Epithelial cell of esophagus (primary cell): ENCODE measurements at regions not wholly inside any gene's neighbourhood (a gene's known extent, or its start where the extent isn't known, plus 50 kb on each side); places are given as distances from the start of the nearest gene placed in this dataset.
"Not testable (repeated sequence)": the region's sequence is repeated elsewhere in the genome, so short reads cannot be mapped to it uniquely, and the experiment has no call there.

Source experiments
- DNase-seq: peaks from one replicate; pipeline ENCODE4 v3.0.0; 2010; ENCODE audit warnings: low read depth
- H3K4me3 ChIP-seq: 2 replicates; pipeline ENCODE4 v1.5.1; 2011; ENCODE audit warnings: mild to moderate bottlenecking, low read length, control low read depth

- peak overlapping the region; percentile 45 for H3K4me3 ChIP-seq
- peak; percentile 7 for DNase-seq
Observed at GRCh38 chr15:32536507-32537172, 56.6 kb upstream of the GOLGA8N start.

GRCh38 chr15:32536057-32536493 lies 57.2 kb upstream of the GOLGA8N start:
- DNase-seq, H3K4me3 ChIP-seq: not testable (repeated sequence)

- not testable (repeated sequence) for DNase-seq, H3K4me3 ChIP-seq
Observed at GRCh38 chr15:32535150-32535898, 57.9 kb upstream of the GOLGA8N start.

GRCh38 chr15:32522900-32523299 lies 67.5 kb upstream of the GOLGA8O start:
- not testable (repeated sequence) for DNase-seq, H3K4me3 ChIP-seq

GRCh38 chr15:32522421-32522820 lies 67.0 kb upstream of the GOLGA8O start:
- not testable (repeated sequence) for DNase-seq, H3K4me3 ChIP-seq

- DNase-seq, H3K4me3 ChIP-seq: not testable (repeated sequence)
Observed at GRCh38 chr15:32518976-32519375, 63.5 kb upstream of the GOLGA8O start.

- not testable (repeated sequence) for H3K4me3 ChIP-seq, DNase-seq
Observed at GRCh38 chr15:32518013-32518412, 62.6 kb upstream of the GOLGA8O start.

- DNase-seq, H3K4me3 ChIP-seq: not testable (repeated sequence)
Observed at GRCh38 chr15:32516954-32517353, 61.5 kb upstream of the GOLGA8O start.

- not testable (repeated sequence) for DNase-seq, H3K4me3 ChIP-seq
Observed at GRCh38 chr15:32513378-32513777, 57.9 kb upstream of the GOLGA8O start.

GRCh38 chr15:32510027-32510426 lies 54.6 kb upstream of the GOLGA8O start:
- DNase-seq, H3K4me3 ChIP-seq: not testable (repeated sequence)

GRCh38 chr15:32508081-32508480 lies 52.6 kb upstream of the GOLGA8O start:
- not testable (repeated sequence) for DNase-seq, H3K4me3 ChIP-seq

- not testable (repeated sequence) for H3K4me3 ChIP-seq, DNase-seq
Observed at GRCh38 chr15:32506787-32507186, 51.4 kb upstream of the GOLGA8O start.

- not testable (repeated sequence) for DNase-seq, H3K4me3 ChIP-seq
Observed at GRCh38 chr15:32505633-32506032, 50.2 kb upstream of the GOLGA8O start.
